HuH-7.5 (cell line): ENCODE measurements at regions not wholly inside any gene's neighbourhood (a gene's known extent, or its start where the extent isn't known, plus 50 kb on each side); places are given as distances from the start of the nearest gene placed in this dataset.
"Not testable (repeated sequence)": the region's sequence is repeated elsewhere in the genome, so short reads cannot be mapped to it uniquely, and the experiment has no call there.

Experiments used
- DNase-seq: peaks from one replicate; pipeline ENCODE4 v3.0.0; 2011; ENCODE audit warnings: low spot score

DNA sequence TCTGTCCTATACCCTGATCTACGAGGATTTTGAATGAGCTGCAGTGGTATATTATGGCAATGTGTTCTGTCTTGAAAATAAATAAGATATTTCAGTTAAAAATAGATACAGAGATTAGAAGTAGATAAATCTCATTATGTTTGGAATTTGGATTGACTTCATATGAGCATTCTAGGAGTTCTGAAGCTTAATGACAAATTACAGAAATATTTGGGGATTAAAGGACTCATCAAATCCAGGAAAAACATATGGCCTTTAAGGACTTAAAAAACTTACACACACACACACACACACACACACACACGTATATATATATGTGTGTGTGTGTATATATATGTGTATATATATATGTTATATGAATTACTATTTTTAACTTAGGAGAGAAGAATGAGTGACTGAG, 446.9 kb upstream of the CD180 start:
- DNase-seq = no peak

DNA sequence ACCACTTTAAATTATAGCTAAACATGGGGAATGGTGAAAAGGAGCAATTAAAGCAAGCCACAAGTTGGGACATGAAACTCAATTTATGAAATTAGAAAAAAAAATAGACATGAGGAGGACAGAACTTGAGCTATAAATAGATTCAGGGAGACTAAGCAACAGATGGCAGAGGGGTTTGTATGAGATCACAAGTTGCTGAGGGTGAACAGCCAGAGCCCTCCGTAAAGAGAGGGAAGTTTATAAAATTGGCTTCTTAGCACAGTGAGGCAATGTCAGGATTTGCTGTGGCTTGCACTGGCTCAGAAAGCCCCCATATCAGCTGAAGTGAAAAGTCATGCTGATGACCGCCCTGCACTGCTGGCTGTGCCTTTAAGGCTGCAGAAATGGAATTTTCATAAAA, 443.4 kb upstream of the CD180 start:
- DNase-seq = no peak

GRCh38 chr5:67639313-67639712, 442.7 kb upstream of the CD180 start:
- no peak for DNase-seq

DNA sequence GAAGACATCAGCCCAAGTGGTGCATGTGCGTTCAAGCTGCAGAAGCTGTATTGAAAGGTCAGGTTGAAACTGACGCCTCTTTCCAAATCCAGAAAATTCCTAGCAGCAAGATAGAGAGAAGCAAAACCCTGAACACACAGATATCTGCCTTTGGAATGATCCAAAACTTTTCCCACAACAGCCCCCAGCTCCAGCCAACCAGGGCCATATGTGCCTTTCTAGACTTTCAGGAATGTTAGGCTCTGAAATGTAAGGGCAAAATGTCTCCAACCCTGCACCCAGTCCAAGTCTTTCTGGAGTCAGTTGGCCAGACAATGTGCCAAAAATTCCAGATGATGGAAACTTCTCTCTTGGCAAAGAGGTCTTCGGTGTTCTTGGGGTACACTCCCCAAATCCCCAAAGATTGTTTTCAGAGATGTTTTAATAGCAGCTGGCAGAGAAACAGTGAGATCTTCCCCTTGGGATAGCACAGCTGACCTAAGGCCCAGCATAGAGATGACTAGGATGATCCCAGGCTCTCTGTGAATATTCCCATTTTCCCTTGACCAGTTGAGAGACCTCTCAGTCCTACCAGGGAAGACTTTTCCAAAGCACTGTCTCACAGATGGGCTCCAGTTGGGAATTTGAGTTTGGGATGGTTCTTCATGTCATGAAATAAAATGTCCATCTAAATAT, 440.4 kb upstream of the CD180 start:
- DNase-seq = no peak

DNA sequence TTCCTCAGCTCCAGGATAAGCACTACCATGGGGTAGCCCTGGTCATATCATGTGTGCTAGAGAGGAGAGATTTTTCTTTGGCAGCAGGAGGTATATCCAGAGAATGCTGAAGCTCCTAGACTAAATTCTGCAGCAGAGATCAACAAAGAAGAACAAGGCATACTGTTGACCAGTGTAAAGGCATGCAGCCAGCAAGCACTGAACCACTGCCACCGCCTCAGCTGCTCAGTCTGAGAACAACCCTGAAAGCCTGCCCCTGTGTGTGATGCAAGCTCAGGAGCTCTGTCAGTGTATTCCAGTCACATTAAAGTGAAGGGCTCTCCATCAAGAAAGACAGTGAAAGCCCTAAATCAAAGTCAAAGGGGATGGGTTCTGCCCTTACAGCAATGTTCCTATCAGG, 439.5 kb upstream of the CD180 start:
- no peak for DNase-seq

DNA sequence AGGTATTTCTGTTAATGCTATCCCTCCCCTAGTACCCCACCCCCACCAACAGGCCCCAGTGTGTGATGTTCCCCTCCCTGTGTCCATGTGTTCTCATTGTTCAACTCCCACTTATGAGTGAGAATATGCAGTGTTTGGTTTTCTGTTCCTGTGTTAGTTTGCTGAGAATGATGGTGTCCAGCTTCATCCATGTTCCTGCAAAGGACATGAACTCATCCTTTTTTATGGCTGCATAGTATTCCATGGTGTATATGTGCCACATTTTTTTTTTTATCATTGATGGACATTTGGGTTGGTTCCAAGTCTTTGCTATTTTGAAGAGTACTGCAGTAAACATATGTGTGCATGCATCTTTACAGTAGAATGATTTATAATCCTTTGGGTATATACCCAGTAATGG, 430.5 kb upstream of the CD180 start:
- not testable (repeated sequence) for DNase-seq

DNA sequence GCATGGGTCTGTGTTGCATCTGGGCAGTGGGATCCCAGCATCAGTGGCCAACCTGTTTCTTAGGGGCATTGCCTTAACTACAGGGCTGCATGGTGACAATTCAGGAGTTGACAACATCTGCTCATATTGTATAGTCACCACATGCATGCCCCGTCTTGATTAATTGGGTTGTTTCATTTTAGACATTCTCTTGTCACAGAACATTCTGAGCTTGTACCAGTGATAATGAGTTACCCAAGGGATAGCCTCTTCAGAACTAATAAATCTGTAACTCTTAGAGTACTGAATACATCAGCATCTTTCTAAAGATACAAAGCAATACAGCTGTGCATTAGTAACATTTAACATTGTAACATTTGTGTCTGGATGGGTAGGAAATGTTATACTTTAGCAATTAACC, 426.5 kb upstream of the CD180 start:
- DNase-seq = no peak

DNA sequence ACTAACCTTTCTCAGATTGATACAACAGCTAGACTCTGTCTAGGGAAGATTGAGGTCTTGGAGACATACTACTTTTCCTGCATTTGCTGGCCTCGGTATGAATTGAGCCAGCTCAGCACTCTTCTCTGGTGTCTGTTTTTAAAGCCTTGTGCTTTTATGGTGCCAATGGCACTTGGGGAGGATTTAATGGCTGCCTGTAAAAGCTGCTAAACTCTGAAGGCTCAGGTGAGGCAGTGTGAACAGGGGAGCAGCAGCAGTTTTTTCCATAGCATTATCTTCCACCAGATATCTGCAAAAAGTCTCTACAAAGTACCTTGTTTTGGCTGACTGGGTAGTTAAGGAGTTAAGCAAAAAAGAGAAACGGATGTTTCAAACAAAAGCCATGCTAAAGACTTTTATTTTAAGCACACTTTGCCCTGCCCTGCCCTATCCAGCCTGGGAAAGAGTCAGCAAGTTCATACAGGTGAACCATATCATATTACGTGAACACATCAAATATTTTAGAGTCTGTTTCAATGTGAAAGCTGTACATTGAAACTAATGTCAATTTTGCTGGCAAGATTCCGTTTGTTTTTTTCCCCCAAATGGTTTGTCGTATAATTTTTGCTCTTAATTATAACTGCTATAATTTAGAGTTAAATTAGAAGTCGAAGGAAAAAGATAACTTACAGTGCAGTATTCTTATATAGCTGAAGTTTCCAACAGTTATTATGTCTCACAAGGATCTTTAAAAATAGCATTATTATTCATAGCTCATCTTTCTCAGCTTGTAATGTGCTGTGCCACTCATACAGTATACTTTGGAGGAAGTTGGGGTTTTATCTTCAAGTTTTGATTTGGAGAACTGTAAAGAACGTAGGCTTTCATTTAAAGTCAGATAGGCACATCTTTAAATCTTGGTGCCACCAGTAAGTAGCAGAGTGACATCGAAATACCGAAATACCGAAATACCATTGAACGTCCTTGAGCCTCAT, 424.1 kb upstream of the CD180 start:
- DNase-seq = no peak

DNA sequence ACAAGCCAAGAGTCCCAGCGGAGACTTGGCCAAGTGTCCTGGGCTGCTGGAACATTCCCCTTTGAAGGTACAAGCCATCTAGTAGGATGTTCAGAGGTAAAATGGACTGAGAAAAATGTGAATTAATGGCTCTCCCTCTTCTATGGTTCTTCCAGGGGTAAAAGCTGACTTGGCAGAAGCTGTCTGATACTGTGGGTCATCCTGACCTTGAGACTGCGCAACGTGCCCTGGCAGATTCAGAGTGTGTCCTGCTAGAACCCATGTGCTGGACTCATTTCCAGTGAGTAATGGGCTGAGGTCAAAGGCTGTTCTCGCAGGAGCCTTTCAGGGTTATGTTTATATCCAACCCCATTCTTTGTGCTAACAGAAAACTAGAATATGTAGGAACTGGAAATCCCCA, 423.0 kb upstream of the CD180 start:
- DNase-seq = no peak

- DNase-seq = no peak
Observed at GRCh38 chr5:67619235-67619634, 422.6 kb upstream of the CD180 start.

- no peak for DNase-seq
Observed at GRCh38 chr5:67617051-67617450, 420.5 kb upstream of the CD180 start.

DNA sequence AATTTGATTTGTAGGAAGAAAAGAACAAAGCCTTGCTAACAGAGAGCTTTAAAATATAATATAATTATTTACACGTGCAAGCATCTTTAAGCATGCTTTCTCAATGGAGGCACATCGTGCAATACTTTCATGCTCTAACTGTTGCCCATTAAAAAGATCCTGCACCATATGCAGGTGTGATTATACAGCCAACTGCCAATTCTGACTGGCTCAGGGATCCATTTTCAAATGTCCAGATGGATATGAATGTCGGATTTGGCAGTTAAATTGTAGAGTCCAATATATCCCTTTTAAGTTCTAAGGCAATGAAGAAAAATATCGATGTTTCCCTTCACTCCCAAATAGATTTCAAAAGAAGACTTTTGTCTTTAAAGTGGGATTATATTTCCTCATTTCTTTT, 416.4 kb upstream of the CD180 start:
- no peak for DNase-seq

DNA sequence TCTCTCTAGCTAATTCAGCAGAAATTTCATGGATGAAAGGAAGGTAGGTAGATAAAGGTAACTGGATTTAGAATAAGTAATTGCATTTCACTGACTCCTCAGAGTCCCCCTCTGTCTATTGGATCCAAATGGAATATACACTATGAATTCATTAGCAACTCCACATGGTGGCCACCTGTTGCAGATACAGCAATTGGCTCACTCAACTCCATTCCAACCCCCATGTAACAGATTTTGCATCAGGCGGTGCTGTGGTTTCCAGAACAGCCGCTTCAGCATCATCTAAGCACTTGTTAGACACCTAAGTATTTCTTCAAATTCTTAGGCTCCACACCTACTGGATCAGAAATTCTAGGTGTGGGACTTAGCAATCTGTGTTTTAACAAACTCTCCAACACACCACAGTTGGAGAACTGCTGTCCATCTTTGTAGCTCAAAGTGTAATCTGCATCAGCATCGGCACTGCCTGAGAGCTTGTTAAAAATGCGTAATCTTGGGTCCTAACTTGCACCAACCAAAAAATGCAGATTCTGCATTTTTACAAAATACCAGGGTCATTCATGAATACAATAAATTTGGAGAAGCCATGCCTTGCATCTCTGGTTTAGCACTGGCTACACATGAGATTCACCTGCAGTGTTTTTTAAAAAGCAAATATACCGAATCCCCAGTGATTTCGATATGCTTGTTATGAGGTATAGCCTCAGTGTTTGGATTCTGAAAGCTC, 413.8 kb upstream of the CD180 start:
- DNase-seq = no peak

DNA sequence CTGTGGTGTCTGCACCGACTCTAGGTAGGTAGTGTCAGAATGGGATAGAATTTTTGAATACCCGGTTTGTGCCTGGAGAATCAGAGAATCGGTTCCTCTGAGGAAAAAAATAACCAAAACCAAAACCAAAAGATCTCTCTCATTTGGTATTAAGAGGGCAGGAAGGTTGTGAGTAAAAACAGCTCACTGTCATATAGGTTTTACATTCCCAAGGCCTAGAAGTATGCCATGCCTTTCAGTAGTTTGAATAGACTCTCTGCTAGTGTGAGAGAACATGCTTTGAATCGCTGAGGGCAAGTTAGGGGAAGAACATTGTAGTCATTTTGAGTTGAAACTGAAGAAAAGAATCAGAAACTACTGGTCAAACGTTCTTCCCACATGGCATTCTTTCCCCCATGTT, 411.4 kb upstream of the CD180 start:
- DNase-seq = no peak

DNA sequence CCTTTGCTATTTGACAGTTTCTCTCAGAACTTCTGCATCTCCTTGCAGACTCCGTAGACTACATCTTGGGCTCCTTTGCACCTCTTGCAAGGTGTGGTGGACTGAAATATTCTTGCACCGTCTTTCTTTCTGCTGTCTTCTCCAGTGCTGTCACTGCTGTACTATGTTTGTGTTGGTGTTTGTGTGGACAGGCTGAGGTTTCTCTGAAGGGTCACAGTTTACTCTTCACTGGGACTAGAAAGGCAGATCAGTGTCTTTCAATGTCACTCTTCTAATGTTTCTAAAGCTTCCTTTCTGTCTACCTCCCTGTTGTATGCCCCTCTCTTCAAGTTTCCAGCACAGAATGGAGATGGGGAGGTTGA, 410.0 kb upstream of the CD180 start:
- no peak for DNase-seq

GRCh38 chr5:67605730-67606585, 409.4 kb upstream of the CD180 start:
- DNase-seq = no peak

DNA sequence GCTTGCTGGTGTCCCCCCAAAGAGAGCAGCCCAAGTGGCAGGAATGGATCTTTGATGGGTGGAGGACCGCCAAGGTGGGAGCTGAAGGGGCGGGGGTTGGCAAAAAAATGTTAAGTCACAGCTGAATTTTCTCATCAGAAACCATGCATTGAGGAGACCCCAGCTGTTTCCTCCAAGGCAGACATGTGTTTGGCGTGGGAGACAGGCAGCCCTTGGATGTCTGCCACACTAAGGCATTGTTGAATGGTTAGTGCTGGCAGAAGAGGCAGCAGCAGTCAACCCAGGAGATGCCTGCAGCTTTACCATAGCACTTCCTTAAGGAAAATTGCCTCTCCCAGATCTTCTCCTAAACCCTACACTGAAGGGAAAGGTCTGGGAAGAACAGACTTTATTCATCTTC, 394.9 kb upstream of the CD180 start:
- DNase-seq = no peak

DNA sequence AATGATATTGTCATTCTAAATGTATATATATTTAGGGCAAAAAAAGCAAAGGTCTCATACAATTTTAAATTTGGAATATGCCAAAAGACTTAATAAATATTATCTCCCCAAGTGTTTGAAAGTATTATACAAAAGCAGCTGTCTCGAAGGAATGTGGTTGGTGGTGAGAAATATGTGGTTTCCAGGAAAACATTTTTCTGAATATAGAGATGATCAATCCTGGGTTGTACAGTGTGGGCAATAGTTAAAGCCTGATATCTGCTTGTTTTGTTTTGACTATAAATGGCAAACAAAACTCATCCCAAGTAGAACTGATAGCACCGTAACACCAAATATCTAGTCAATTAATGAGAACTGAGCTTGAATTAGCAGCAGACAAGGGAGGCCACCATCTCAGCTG, 391.8 kb upstream of the CD180 start:
- no peak for DNase-seq

- no peak for DNase-seq
Observed at GRCh38 chr5:67581203-67581602, 384.6 kb upstream of the CD180 start.

DNA sequence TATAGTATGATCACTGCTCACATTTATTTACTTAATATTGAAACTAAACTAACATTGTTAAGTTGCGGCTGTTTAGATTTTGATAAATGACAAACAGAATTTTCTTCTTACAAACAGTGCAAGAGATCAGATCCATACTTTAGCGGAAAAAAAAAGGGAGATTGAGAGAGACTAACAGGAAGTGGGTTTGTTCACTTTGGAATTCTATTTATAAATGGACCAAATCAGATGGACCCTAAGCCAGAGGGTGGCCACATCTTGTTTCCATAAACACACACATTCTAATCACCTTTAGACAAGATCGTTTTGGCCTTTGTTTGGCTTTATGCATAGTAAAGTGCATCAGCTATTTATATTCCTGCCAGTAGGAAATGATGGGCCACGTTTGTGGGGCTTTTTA, 381.4 kb upstream of the CD180 start:
- DNase-seq = no peak

DNA sequence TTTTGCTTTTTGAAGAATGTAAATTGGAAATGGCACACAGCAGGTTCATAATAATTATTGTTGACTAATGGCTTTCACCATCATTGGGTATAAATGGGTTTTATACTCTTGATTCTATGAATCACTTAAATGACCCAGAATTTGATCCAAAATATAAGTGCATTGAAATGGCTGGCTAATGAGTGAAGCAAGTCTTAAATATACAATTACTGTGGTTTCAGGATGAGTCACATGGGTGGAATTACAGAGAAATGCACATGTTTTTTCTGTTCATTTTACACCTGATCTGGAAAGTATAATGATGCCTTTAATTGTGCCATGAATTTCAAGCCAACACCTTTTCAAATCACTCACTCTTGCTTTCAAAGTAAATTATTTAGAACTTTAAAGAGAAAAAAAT, 380.8 kb upstream of the CD180 start:
- DNase-seq = no peak

DNA sequence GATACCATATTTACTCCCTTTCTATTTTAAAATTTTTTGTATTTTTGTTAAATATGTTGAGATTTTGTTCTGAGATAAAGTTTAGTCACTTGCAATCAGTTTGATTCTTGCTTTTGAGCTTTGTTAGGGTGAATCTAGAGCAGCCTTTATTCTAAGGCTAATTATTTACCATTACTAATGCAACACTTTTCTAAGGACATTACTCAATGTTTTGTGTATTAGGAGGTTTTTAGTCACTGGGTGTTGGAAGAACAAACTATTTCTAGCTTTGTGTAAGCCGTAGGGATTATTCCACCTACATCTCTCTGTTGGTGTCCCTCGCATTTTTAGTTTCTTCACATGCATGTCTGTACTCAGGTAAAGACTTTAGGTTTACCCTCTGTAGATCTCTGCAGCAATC, 379.5 kb upstream of the CD180 start:
- DNase-seq = no peak
